Naive thymus-derived CD8-positive, alpha-beta T cell (primary cell): ENCODE measurements at regions not wholly inside any gene's neighbourhood (a gene's known extent, or its start where the extent isn't known, plus 50 kb on each side); places are given as distances from the start of the nearest gene placed in this dataset.

Experiments
- ATAC-seq, 2 donors: fragments of 150-1000 bp; cut with Tn5 transposase in 1 of 2; sonication (Bioruptor Pico), chemical (Tn5 transposase) in 1 of 2; 1 replicate in 1 of 2; 2 replicates in 1 of 2; pipeline ENCODE4 v1.10.0; 2021; ENCODE audit warnings: mild to moderate bottlenecking in 2 of 2, moderate library complexity in 2 of 2
- POLR2A ChIA-PET: fragments of 350-600 bp; sonication (Branson Sonifier 250); formaldehyde crosslinking; loops from one replicate; lab custom pipeline; 2021; ENCODE audit warnings: antibody characterized with exemption; lab: Charles Lee
- DNase-seq, 10 donors: peaks; one replicate each; pipeline versions ENCODE4 v3.0.0 to v3.0.0-alpha.2; 2020 to 2022
- H3K27ac Mint-ChIP-seq, 10 donors: one replicate each; pipeline ENCODE4 v1.8.0; 2020 to 2022; ENCODE audit warnings: mild to moderate bottlenecking in 10 of 10, mixed read lengths in 10 of 10, moderate library complexity in 4 of 10, inconsistent platforms in 1 of 10
- H3K27me3 Mint-ChIP-seq, 5 donors: one replicate each; pipeline ENCODE4 v1.8.0; 2021 to 2022; ENCODE audit warnings: mixed read lengths in 5 of 5
- H3K36me3 Mint-ChIP-seq, 3 donors: one replicate each; pipeline ENCODE4 v1.8.0; 2020 to 2022; ENCODE audit warnings: mixed read lengths in 3 of 3, mild to moderate bottlenecking in 2 of 3, inconsistent platforms in 1 of 3
- H3K4me1 Mint-ChIP-seq, 4 donors: one replicate each; pipeline ENCODE4 v1.8.0; 2021 to 2022; ENCODE audit warnings: mixed read lengths in 4 of 4
- H3K4me3 Mint-ChIP-seq, 10 donors: one replicate each; pipeline ENCODE4 v1.8.0; 2020 to 2022; ENCODE audit warnings: mild to moderate bottlenecking in 10 of 10, mixed read lengths in 10 of 10, moderate library complexity in 6 of 10, inconsistent platforms in 1 of 10
- H3K9me3 Mint-ChIP-seq, 9 donors: one replicate each; pipeline ENCODE4 v1.8.0; 2020 to 2022; ENCODE audit warnings: mixed read lengths in 9 of 9, mild to moderate bottlenecking in 3 of 9, inconsistent platforms in 1 of 9, moderate library complexity in 1 of 9

GRCh38 chr18:41227993-41228392, 727.0 kb upstream of the PIK3C3 start:
- Mint-ChIP-seq H3K4me1 (no peaks in the 10 kb centered on the region), H3K9me3 (peaks cover 0 to 15% (median 4%) of the 10 kb centered on the region in 9 donors), H3K4me3 (no peak overlapping the region), H3K27me3 (no peaks in the 10 kb centered on the region), H3K36me3 (no peaks in the 10 kb centered on the region), H3K27ac (no peak overlapping the region)
- DNase-seq (no peak), ATAC-seq (no peak)
- POLR2A ChIA-PET = no interaction called here

GRCh38 chr18:41226911-41227310, 728.1 kb upstream of the PIK3C3 start:
- Mint-ChIP-seq H3K27me3 (no peaks in the 10 kb centered on the region), H3K27ac (no peak overlapping the region)
- ATAC-seq = no peak

GRCh38 chr18:41226186-41226585, 728.8 kb upstream of the PIK3C3 start:
- no peak overlapping the region for H3K27ac Mint-ChIP-seq
- no peaks in the 10 kb centered on the region for H3K36me3 Mint-ChIP-seq
- POLR2A ChIA-PET = no interaction called here

More at GRCh38 chr18:41226911-41227310, 728.1 kb upstream of the PIK3C3 start:
- Mint-ChIP-seq H3K9me3 (peaks cover 0 to 26% (median 9%) of the 10 kb centered on the region in 9 donors), H3K36me3 (no peaks in the 10 kb centered on the region), H3K4me1 (no peaks in the 10 kb centered on the region), H3K4me3 (no peak overlapping the region)
- DNase-seq = no peak
- POLR2A ChIA-PET = no interaction called here

DNA sequence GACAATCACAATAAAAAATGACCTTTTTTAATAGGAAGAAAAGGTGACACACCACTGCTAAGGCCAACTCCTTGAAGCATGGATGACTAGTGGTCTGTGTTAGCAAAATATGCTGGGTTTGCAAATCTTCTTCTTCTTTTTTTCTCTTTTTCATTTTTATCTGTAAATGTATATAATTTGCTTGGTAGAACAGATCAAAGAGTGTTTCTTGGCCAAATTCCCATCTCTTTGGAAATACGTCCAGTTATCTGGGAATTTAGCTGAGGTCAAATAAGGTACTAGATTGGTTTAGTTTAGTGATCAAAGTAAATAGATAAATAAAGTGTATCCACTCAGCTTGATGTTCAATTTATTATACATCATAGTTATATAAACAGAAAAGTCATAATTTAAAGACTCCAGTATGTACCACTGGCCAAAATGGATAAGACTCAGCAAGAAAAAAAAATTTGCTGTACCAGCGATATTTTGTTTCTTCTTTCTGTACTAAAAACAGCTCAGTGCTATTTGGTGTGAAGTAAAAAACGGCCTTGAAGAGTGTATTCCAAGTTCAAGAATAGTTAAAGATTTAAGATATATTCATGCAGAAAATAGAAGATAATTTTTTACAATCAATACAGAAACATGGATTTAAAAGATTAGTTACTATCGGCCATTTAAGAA, 738.6 kb upstream of the PIK3C3 start:
- DNase-seq (no peak), ATAC-seq (no peak)
- no peak overlapping the region for H3K4me3 Mint-ChIP-seq
- H3K27me3 Mint-ChIP-seq = no peaks in the 10 kb centered on the region
- no peaks in the 10 kb centered on the region for H3K36me3 Mint-ChIP-seq
- H3K9me3 Mint-ChIP-seq = peaks cover 0 to 13% (median 6%) of the 10 kb centered on the region in 9 donors
- no peaks in the 10 kb centered on the region for H3K4me1 Mint-ChIP-seq
- no peak overlapping the region for H3K27ac Mint-ChIP-seq
- POLR2A ChIA-PET = no interaction called here

More at GRCh38 chr18:41226186-41226585, 728.8 kb upstream of the PIK3C3 start:
- Mint-ChIP-seq H3K4me1 (no peaks in the 10 kb centered on the region), H3K9me3 (peaks cover 0 to 29% (median 9%) of the 10 kb centered on the region in 9 donors), H3K4me3 (no peak overlapping the region), H3K27me3 (no peaks in the 10 kb centered on the region)
- ATAC-seq = no peak
- no peak for DNase-seq

DNA sequence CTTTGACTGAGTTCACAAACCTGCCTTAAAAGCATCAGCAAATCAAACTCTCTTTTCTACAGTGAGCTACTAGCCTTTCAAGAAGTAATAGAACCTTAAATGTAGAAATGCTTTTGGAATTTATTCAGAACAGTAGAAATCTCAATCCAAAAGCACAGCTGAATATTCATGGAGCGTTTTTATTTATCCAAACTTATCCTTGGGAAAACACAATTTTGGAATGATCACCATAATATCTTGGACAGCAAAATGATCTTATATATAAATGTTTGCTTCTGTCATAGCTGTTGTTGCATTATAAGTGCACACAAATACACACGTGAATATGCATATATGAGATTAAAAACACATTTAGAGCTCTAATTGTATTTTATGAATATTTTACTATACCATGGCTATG, 747.3 kb upstream of the PIK3C3 start:
- no peaks in the 10 kb centered on the region for H3K4me1 Mint-ChIP-seq
- no peak overlapping the region for H3K27ac Mint-ChIP-seq
- H3K4me3 Mint-ChIP-seq = no peak overlapping the region
- ATAC-seq = no peak
- no peak for DNase-seq
- no peaks in the 10 kb centered on the region for H3K36me3 Mint-ChIP-seq
- H3K27me3 Mint-ChIP-seq = no peaks in the 10 kb centered on the region
- POLR2A ChIA-PET = no interaction called here
- peaks cover 0 to 13% (median 8%) of the 10 kb centered on the region in 9 donors for H3K9me3 Mint-ChIP-seq

- POLR2A ChIA-PET = no interaction called here
- H3K27ac Mint-ChIP-seq = no peak overlapping the region
- no peaks in the 10 kb centered on the region for H3K36me3 Mint-ChIP-seq
- peaks cover 0 to 9% (median 5%) of the 10 kb centered on the region in 9 donors for H3K9me3 Mint-ChIP-seq
- H3K4me3 Mint-ChIP-seq = no peak overlapping the region
- H3K27me3 Mint-ChIP-seq = no peaks in the 10 kb centered on the region
- ATAC-seq (no peak), DNase-seq (no peak)
- H3K4me1 Mint-ChIP-seq = no peaks in the 10 kb centered on the region
Observed at GRCh38 chr18:41206341-41206830, 748.6 kb upstream of the PIK3C3 start.

- Mint-ChIP-seq H3K4me3 (no peak overlapping the region), H3K27me3 (no peaks in the 10 kb centered on the region), H3K9me3 (peaks cover 2 to 27% (median 9%) of the 10 kb centered on the region in 9 donors), H3K4me1 (no peaks in the 10 kb centered on the region), H3K27ac (no peak overlapping the region), H3K36me3 (no peaks in the 10 kb centered on the region)
- ATAC-seq (no peak), DNase-seq (no peak)
- POLR2A ChIA-PET = no interaction called here
Observed at GRCh38 chr18:41199212-41199611, 755.8 kb upstream of the PIK3C3 start.

GRCh38 chr18:41197967-41198366, 757.1 kb upstream of the PIK3C3 start:
- Mint-ChIP-seq H3K9me3 (peaks cover under 1 to 39% (median 11%) of the 10 kb centered on the region in 9 donors), H3K4me3 (no peak overlapping the region), H3K27ac (no peak overlapping the region), H3K27me3 (no peaks in the 10 kb centered on the region), H3K36me3 (no peaks in the 10 kb centered on the region), H3K4me1 (no peaks in the 10 kb centered on the region)
- DNase-seq (no peak), ATAC-seq (no peak)
- POLR2A ChIA-PET = no interaction called here

- Mint-ChIP-seq H3K9me3 (peaks cover 0 to 9% (median 5%) of the 10 kb centered on the region in 9 donors), H3K27ac (no peak overlapping the region), H3K4me1 (no peaks in the 10 kb centered on the region), H3K36me3 (no peaks in the 10 kb centered on the region), H3K27me3 (no peaks in the 10 kb centered on the region), H3K4me3 (no peak overlapping the region)
- DNase-seq (no peak), ATAC-seq (no peak)
- POLR2A ChIA-PET = no interaction called here
Observed at GRCh38 chr18:41170346-41170745, 784.7 kb upstream of the PIK3C3 start.

- H3K4me3 Mint-ChIP-seq = no peak overlapping the region
- DNase-seq (no peak), ATAC-seq (no peak)
- POLR2A ChIA-PET = no interaction called here
- peaks cover 1 to 37% (median 9%) of the 10 kb centered on the region in 9 donors for H3K9me3 Mint-ChIP-seq
- H3K36me3 Mint-ChIP-seq = no peaks in the 10 kb centered on the region
- no peaks in the 10 kb centered on the region for H3K4me1 Mint-ChIP-seq
- H3K27ac Mint-ChIP-seq = no peak overlapping the region
- no peaks in the 10 kb centered on the region for H3K27me3 Mint-ChIP-seq
Observed at GRCh38 chr18:41165625-41166024, 789.4 kb upstream of the PIK3C3 start.

DNA sequence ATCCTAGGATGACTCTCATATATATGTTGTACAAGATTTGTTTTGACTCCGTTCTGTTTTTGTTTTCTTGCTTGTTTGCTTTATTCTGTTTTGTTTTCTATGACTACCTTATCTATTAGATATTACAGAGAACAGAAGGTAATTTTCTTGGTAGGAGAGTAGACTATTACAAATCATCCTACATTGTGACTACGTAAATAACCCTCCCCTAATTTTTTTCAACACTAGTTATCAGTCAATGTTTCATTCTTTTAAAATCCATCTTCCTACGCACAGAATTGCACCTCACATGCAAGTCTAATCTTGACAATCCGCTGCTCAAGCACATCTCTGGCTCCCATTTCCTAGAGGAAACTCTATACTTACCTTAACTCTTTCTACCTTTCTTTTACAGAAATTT, 792.3 kb upstream of the PIK3C3 start:
- POLR2A ChIA-PET = no interaction called here
- Mint-ChIP-seq H3K4me3 (no peak overlapping the region), H3K9me3 (peaks cover 1 to 37% (median 9%) of the 10 kb centered on the region in 9 donors), H3K27ac (no peak overlapping the region), H3K27me3 (no peaks in the 10 kb centered on the region), H3K36me3 (no peaks in the 10 kb centered on the region), H3K4me1 (no peaks in the 10 kb centered on the region)
- ATAC-seq = no peak
- no peak for DNase-seq

GRCh38 chr18:41162191-41162590, 792.8 kb upstream of the PIK3C3 start:
- H3K4me1 Mint-ChIP-seq = no peaks in the 10 kb centered on the region
- ATAC-seq = no peak
- H3K36me3 Mint-ChIP-seq = no peaks in the 10 kb centered on the region
- H3K27me3 Mint-ChIP-seq = no peaks in the 10 kb centered on the region
- H3K27ac Mint-ChIP-seq = no peak overlapping the region
- POLR2A ChIA-PET = no interaction called here
- H3K4me3 Mint-ChIP-seq = no peak overlapping the region
- peaks cover 1 to 37% (median 9%) of the 10 kb centered on the region in 9 donors for H3K9me3 Mint-ChIP-seq
- DNase-seq = no peak

- no peak overlapping the region for H3K4me3 Mint-ChIP-seq
- no peak for ATAC-seq
- peaks cover 0 to 17% (median 5%) of the 10 kb centered on the region in 9 donors for H3K9me3 Mint-ChIP-seq
- POLR2A ChIA-PET = no interaction called here
- no peak for DNase-seq
- H3K36me3 Mint-ChIP-seq = no peaks in the 10 kb centered on the region
- no peak overlapping the region for H3K27ac Mint-ChIP-seq
- H3K4me1 Mint-ChIP-seq = no peaks in the 10 kb centered on the region
- H3K27me3 Mint-ChIP-seq = no peaks in the 10 kb centered on the region
Observed at GRCh38 chr18:41155910-41156851, 798.9 kb upstream of the PIK3C3 start.
